ENCODE measurements at regions not wholly inside any gene's neighbourhood (a gene's known extent, or its start where the extent isn't known, plus 50 kb on each side); places are given as distances from the start of the nearest gene placed in this dataset.

- TF ChIP-seq RCOR1 (IDR thresholded peaks at IDR 0.05; ENCODE audit: low read length) = no peak
- no peak for TF ChIP-seq MAX (IDR thresholded peaks at IDR 0.05; ENCODE audit: low read depth)
- no peak for TF ChIP-seq CTCF (IDR thresholded peaks at IDR 0.05)
These were observed 152.3 kb downstream of the PAX3 start for GRCh38 chr2:222146488-222146887.
